HG02943 (cell line): ENCODE measurements at regions not wholly inside any gene's neighbourhood (a gene's known extent, or its start where the extent isn't known, plus 50 kb on each side); places are given as distances from the start of the nearest gene placed in this dataset.

Experiments used
- ATAC-seq: cut with Tn5 transposase; IDR thresholded peaks from one replicate; pipeline ENCODE4 v1.9.1; 2021; ENCODE audit warnings: mild to moderate bottlenecking, low read depth, moderate library complexity; ENCODE audit not compliant: unreplicated experiment

- no peak for ATAC-seq
Measured at GRCh38 chr3:118304557-118304956, 730.1 kb downstream of the IGSF11 start.

DNA sequence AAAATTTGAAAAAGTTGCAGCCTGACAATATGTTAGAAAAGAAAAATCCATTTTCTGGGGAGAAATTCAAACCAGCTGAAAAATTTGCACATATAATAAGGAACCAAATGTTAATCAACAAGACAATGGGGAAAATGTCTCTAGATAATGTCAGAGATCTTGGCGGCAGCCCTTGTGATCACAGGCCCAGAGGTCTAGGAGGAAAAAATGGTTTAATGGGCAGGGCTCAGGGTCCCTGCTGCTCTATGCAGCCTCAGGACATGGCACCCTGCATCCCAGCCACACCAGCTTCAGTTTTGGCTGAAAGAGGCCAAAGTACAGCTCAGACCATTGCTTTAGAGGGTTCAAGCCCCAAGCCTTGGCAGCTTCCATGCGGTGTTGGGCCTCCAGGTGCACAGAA is 701.9 kb downstream of the IGSF11 start:
- no peak for ATAC-seq

DNA sequence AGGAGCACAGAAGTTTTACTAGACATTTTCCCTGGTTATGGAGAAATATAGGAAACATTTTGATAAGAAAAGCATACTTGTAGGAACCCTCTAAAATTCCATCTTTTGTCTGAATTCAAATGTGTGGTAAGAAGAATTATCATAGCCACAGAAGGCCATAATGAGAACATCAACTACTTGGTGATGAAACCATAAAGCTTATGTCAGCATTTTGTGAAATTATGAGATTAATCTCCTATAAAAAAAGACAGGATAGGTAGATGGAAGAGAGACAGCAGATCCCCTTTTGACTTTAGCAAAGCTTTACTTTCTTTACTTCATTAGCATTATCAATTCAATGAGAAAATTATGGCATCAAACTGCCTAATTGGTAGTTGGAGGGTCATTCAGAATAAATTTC is 697.0 kb downstream of the IGSF11 start:
- no peak for ATAC-seq

GRCh38 chr3:118347396-118348168 is 687.1 kb downstream of the IGSF11 start:
- ATAC-seq: no peak

- ATAC-seq: no peak
Measured at GRCh38 chr3:118348169-118348557, 686.5 kb downstream of the IGSF11 start.

GRCh38 chr3:118354556-118354955 is 680.1 kb downstream of the IGSF11 start:
- no peak for ATAC-seq

DNA sequence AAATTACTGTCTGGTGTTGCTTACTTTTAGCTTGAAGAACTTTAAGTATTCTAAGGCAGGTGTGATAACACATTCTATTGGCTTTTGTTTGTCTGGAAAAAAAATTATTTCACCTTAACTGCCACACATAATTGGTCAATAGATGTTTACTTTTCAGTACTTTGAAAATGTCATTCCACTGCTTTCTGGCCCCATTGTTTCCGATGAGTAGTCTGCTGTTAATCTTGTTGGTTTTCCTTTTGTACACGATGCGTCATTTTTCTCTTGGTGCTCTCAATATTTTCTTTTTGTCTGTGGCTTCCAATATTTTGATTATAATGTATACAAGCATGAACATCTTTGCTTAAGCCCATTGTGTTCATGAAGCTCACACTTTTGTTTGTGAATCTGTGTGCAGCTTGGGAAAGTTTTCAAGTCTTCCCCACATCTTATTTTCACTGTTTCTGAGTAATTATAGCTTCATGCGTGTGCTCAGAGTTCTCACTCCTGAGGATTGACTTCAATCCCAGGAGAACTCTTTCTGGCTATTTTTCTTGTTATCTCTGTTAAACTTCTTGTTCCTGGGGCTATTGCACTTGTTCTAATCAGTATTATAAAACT is 664.7 kb downstream of the IGSF11 start:
- no peak for ATAC-seq

GRCh38 chr3:118380576-118380975 is 654.1 kb downstream of the IGSF11 start:
- no peak for ATAC-seq

GRCh38 chr3:118396491-118396890 is 638.2 kb downstream of the IGSF11 start:
- ATAC-seq: no peak

- no peak for ATAC-seq
Measured at GRCh38 chr3:118400086-118400485, 634.6 kb downstream of the IGSF11 start.

DNA sequence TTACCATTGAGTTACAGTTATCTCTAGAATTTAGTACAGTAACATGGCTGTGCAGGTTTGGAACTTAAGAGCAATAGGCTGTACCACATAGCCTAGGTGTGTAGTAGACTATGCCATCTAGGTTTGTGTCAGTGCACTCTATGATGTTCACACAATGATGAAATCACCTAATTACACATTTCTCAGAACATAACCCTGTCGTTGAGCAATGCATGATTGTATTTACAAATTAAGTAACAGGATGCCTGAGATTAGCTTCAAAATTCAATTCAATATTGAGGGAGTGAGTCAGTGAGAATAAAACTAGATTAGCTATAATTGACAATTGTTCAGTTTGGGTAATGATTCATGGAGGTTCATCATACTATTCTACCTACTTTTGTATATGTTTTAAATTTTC is 633.8 kb downstream of the IGSF11 start:
- no peak for ATAC-seq

- no peak for ATAC-seq
Measured at GRCh38 chr3:118401887-118402286, 632.8 kb downstream of the IGSF11 start.

- ATAC-seq: no peak
Measured at GRCh38 chr3:118402971-118403370, 631.7 kb downstream of the IGSF11 start.

DNA sequence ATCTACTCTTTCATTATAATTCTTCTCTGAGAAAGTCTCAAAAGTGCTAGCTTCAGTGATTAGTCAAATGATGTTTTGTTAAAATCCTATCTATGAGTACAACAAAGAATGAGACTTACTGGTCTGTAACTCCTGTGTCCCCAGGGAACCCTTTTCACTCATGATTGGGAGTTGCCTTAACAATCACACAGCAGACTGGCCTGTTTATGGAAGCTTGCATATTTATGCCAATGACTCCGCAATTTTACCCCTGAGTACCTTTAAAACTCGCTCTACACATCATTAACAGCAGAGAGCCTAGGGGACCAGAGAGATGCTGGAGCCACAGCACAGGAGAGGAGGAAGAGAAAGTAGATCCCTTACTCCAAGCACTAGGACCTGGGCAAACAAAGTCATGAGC is 628.1 kb downstream of the IGSF11 start:
- ATAC-seq: no peak

GRCh38 chr3:118408431-118408830 is 626.2 kb downstream of the IGSF11 start:
- ATAC-seq: no peak

GRCh38 chr3:118412503-118412902 is 622.1 kb downstream of the IGSF11 start:
- ATAC-seq: no peak

DNA sequence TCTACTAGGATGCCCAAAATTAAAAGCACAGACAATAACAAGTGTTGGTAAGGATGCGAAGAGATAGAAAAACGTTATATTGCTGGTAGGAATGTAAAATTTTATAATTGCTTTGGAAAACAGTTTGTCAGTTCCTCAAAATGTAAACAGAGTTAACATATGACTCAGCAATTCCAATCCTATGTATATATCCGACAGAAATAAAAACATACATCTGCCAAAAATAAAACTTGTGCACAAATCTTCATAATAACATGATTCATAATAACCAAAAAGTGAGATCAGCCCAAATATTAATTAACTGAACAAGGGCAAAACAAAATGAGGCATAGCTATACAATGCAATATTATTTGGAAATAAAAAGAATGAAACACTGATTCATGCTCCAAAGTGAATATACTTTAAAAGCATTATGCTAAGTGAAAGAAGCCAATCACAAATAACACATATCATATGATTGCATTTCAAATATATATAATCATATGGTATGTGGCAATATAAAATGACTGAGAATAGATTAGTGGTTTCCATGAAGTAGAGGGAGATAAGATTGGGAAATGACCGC is 609.3 kb downstream of the IGSF11 start:
- ATAC-seq: no peak

DNA sequence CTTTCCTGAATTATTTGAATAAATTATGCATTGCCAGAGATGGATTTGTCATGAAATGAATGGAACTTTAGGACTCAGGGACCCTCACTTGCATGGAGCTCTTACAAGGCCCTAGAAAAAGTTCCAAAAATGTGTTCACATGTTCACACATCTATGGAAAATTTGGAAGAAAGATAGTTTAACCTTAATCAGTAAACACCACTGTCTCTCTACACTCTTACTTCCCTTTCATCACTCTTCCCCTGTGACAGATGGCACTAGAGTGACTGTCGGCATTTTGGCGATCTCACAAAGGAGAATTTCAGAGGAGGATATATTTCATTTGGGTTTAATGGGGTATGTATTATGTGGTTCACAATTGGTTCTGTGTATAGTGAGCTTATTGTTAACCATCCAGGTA is 600.8 kb downstream of the IGSF11 start:
- ATAC-seq: no peak

- ATAC-seq: no peak
Measured at GRCh38 chr3:118435851-118436350, 598.7 kb downstream of the IGSF11 start.

DNA sequence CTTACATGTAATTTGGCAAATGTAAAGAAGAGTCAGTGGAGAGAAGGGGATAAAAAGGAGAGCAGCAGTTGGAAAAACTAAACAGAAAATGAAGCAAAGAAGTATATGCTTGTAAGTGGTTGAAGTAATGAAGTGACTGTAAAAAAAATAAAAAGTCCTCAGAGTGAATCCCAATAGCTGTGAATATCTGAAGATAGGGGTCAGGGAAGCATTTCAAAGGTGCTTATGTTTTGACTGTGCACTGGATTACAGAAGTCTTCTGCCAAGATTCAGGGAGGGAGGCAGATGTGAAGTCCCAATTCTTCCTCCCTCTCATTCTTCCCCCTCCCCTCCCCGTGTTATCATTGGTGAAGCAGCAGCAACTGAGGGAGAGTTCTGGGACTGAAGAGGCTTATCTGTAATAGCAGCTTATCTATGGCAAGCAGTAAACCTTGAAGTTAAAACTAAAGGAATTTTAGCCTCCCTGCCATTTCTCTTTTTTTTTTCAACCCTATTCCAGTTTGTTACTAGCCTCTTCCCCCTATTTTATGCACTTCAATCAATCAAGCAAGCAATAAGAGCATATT is 597.9 kb downstream of the IGSF11 start:
- no peak for ATAC-seq

DNA sequence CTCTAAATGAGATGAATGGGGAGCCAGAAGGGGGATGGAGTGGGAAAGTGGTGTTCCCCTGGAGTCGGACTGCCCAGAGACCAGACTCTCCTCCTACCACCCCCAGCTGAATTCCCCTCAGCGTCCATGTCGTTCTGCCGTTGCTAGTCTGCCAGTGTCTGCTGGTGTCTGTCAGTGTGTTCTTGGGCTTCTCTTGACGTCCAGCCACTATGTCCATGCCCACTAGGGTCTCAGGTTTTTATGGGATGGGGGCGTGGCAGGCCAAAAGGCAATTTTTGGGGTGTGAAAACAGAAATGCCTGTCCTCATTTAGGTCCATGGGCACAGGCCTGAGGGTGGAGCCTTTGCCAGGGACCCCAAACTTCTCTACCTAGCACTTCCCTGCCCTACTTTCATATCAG is 589.6 kb downstream of the IGSF11 start:
- ATAC-seq: no peak
